GM13976 (cell line): ENCODE measurements at regions not wholly inside any gene's neighbourhood (a gene's known extent, or its start where the extent isn't known, plus 50 kb on each side); places are given as distances from the start of the nearest gene placed in this dataset.

Experiments used
- DNase-seq: peaks from one replicate; pipeline ENCODE4 v3.0.0; 2012; ENCODE audit warnings: low spot score
- in situ Hi-C: fragments of 300-500 bp; cut with MboI; formaldehyde crosslinking; loops from one replicate; pipeline ENCODE4 v1.12.0; 2022; ENCODE audit warnings: low sequenced_read_pairs, mixed read lengths, inconsistent platforms; ENCODE audit not compliant: unreplicated experiment
- TF ChIP-seq, protein P1 (sequence below): IDR thresholded peaks from 2 replicates; pipeline ENCODE4 v1.5.1; 2012; ENCODE audit warnings: borderline replicate concordance, mild to moderate bottlenecking; ENCODE audit not compliant: insufficient read depth; ENCODE audit errors: extremely low read depth, missing control alignments, control extremely low read depth

DNA sequence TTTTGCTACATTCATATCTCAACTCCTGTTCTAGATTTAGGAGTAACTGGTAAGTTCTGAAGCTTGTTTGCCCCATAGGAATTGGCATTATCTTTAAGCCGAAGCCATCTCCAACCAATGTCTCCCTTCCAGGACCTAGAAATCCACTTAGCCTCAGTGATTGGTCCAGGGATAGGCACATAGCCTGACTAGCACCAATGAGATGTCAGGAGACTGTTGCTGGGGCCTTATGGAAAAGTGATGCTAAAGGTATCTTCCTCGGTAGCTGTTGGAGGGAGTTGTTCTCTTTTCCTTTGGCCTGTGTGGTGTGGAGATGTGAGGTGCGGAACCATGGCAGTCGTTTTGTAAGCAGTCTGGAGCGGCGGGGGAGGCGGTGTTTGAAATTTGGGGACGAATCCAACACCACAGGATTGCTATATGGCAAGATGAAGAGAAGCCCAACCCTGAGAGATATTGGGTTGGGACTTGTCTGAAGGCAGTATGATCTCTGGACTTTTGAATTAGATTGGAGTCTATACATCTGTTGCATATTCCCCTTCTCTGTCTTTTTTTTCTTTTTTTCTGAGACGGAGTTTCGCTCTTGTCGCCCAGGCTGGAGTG lies 109.8 kb upstream of the ATP6AP2 start:
- in situ Hi-C loops: no loop called here
- no peak for DNase-seq
- TF ChIP-seq, protein P1, sequence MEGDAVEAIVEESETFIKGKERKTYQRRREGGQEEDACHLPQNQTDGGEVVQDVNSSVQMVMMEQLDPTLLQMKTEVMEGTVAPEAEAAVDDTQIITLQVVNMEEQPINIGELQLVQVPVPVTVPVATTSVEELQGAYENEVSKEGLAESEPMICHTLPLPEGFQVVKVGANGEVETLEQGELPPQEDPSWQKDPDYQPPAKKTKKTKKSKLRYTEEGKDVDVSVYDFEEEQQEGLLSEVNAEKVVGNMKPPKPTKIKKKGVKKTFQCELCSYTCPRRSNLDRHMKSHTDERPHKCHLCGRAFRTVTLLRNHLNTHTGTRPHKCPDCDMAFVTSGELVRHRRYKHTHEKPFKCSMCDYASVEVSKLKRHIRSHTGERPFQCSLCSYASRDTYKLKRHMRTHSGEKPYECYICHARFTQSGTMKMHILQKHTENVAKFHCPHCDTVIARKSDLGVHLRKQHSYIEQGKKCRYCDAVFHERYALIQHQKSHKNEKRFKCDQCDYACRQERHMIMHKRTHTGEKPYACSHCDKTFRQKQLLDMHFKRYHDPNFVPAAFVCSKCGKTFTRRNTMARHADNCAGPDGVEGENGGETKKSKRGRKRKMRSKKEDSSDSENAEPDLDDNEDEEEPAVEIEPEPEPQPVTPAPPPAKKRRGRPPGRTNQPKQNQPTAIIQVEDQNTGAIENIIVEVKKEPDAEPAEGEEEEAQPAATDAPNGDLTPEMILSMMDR: no peak

- in situ Hi-C loops: no loop called here
- no peak for DNase-seq
- TF ChIP-seq, protein P1: no peak
Measured at GRCh38 chrX:40469316-40469715, 111.5 kb upstream of the ATP6AP2 start.

GRCh38 chrX:40468033-40468846 lies 112.5 kb upstream of the ATP6AP2 start:
- in situ Hi-C loops: no loop called here
- TF ChIP-seq, protein P1: peak; percentile 21
- DNase-seq: peak; percentile 59

GRCh38 chrX:40467454-40467853 lies 113.3 kb upstream of the ATP6AP2 start:
- no peak for DNase-seq
- in situ Hi-C loops: no loop called here
- TF ChIP-seq, protein P1: no peak

- TF ChIP-seq, protein P1: no peak
- DNase-seq: no peak
- in situ Hi-C loops: no loop called here
Measured at GRCh38 chrX:40465735-40466551, 114.8 kb upstream of the ATP6AP2 start.

GRCh38 chrX:40462795-40463194 lies 118.0 kb upstream of the ATP6AP2 start:
- no peak for DNase-seq
- TF ChIP-seq, protein P1: no peak
- in situ Hi-C loops: no loop called here
